K562 (cell line): ENCODE measurements at regions not wholly inside any gene's neighbourhood (a gene's known extent, or its start where the extent isn't known, plus 50 kb on each side); places are given as distances from the start of the nearest gene placed in this dataset.
A peak's percentile ranks its signal among the peaks of the same experiment; 100 is the strongest.

Experiments used
- ATAC-seq: fragments of 200-7000 bp; cut with Tn5 transposase; 3 replicates; pipeline ENCODE4 v1.9.1; 2020; ENCODE audit warnings: moderate library complexity
- BruUV-seq: library from RNA; stranded (reverse); fragments of 400-500 nt; replicated peaks from 2 replicates; lab custom pipeline; 2021; lab: Mats Ljungman, UMichigan
- CTCF ChIA-PET: fragments of 300-600 bp; formaldehyde crosslinking; extraction: SDS; loops from one replicate; lab custom pipeline; 2021; ENCODE audit warnings: low intra/inter-chr PET ratio; lab: Yijun Ruan, JAX
- POLR2A ChIA-PET: fragments of 300-600, 350-650 bp; sonication (Branson Sonifier 250); formaldehyde crosslinking; extraction: SDS; loops from one replicate; lab custom pipeline; 2021; ENCODE audit warnings: antibody characterized with exemption, inconsistent platforms; lab: Yijun Ruan, JAX
- DNase-seq, 4 experiments: peaks; one replicate each; pipeline versions ENCODE4 v3.0.0 to v3.0.0-alpha.2; 2011 to 2018; ENCODE audit warnings: low spot score in 3 of 4, mixed read lengths in 3 of 4; ENCODE audit errors: extremely low read depth in 1 of 4
- FAIRE-seq: peaks from 2 replicates; lab custom pipeline; 2011; peaks lifted over from hg19 to GRCh38; lab: Jason Lieb, UNC
- H2AFZ ChIP-seq: 2 replicates; pipeline ENCODE4 v1.6.0; 2011; ENCODE audit warnings: low read depth, low read length, control low read depth, inconsistent platforms
- H3K27ac ChIP-seq: fragments of 200-600 bp; 3 replicates; pipeline ENCODE4 v1.8.0; 2011; ENCODE audit warnings: low read depth, mild to moderate bottlenecking, control low read depth, inconsistent platforms, low read length, moderate library complexity, mixed read lengths; ENCODE audit errors: extremely low read depth
- H3K27me3 ChIP-seq, 2 experiments: fragments of 300-600 bp in 1 of 2; 2 replicates in 1 of 2; 3 replicates in 1 of 2; pipeline versions ENCODE4 v1.6.0 to v1.8.0; 2011; ENCODE audit warnings: inconsistent platforms in 2 of 2, low read length in 2 of 2, mild to moderate bottlenecking in 1 of 2, mixed read lengths in 1 of 2, moderate library complexity in 1 of 2; ENCODE audit not compliant: control insufficient read depth in 2 of 2, insufficient read depth in 2 of 2
- H3K36me3 ChIP-seq: fragments of 300-600 bp; 3 replicates; pipeline ENCODE4 v1.8.0; 2011; ENCODE audit warnings: mild to moderate bottlenecking, low read length, inconsistent platforms; ENCODE audit not compliant: control insufficient read depth, insufficient read depth
- H3K4me1 ChIP-seq, 2 experiments: fragments of 200-600 bp in 1 of 2; replicated peaks in 1 of 2; 2 replicates in 1 of 2; 3 replicates in 1 of 2; pipeline versions ENCODE4 v1.5.1 to v1.8.0; 2011; ENCODE audit warnings: inconsistent platforms in 2 of 2, low read length in 2 of 2, mild to moderate bottlenecking in 1 of 2, mixed read lengths in 1 of 2, moderate library complexity in 1 of 2; ENCODE audit not compliant: control insufficient read depth in 2 of 2, insufficient read depth in 2 of 2
- H3K4me2 ChIP-seq: 2 replicates; pipeline ENCODE4 v1.6.1; 2011; ENCODE audit warnings: low read length, control low read depth, inconsistent platforms, mixed read lengths; ENCODE audit not compliant: insufficient read depth
- H3K4me3 ChIP-seq: fragments of 200-600 bp; sonication (generic), shearing (Covaris generic); 2 replicates; pipeline ENCODE4 v1.5.1; 2016; ENCODE audit warnings: control low read depth, inconsistent platforms
- H3K79me2 ChIP-seq: fragments of 200-600 bp; 3 replicates; pipeline ENCODE4 v1.8.0; 2011; ENCODE audit warnings: low read length, inconsistent platforms; ENCODE audit not compliant: control insufficient read depth, insufficient read depth
- H3K9ac ChIP-seq, 2 experiments: 2 replicates each; pipeline versions ENCODE4 v1.6.0 to v1.6.1; 2011; ENCODE audit warnings: low read depth in 2 of 2, low read length in 2 of 2, control low read depth in 1 of 2, inconsistent platforms in 1 of 2, mild to moderate bottlenecking in 1 of 2, mixed read lengths in 1 of 2; ENCODE audit not compliant: insufficient read depth in 1 of 2
- H3K9me1 ChIP-seq: one replicate; pipeline ENCODE4 v1.6.0; 2011; ENCODE audit warnings: inconsistent platforms, mild to moderate bottlenecking, low read length, moderate library complexity; ENCODE audit not compliant: control insufficient read depth, insufficient read depth
- H3K9me3 ChIP-seq: replicated peaks from 2 replicates; pipeline ENCODE4 v1.5.1; 2011; ENCODE audit warnings: low read depth, low read length, inconsistent platforms; ENCODE audit not compliant: control insufficient read depth, insufficient read depth
- H4K20me1 ChIP-seq: replicated peaks from 2 replicates; pipeline ENCODE4 v1.6.1; 2011; ENCODE audit warnings: low read length, inconsistent platforms, mixed read lengths; ENCODE audit not compliant: control insufficient read depth, insufficient read depth
- CEBPB ChIP-seq: fragments of 450-650 bp; IDR thresholded peaks from 2 replicates; pipeline ENCODE4 v1.6.1; 2016; ENCODE audit warnings: missing genetic modification characterization, missing compliant biosample characterization
- CEBPG ChIP-seq, 3 experiments: fragments of 200-800 bp in 1 of 3; sonication (Bioruptor generic) in 1 of 3; sonication (generic) in 1 of 3; formaldehyde crosslinking in 1 of 3; IDR thresholded peaks in 2 of 3; conservative IDR thresholded peaks in 1 of 3; 2 replicates each; pipeline versions ENCODE4 v1.6.1 to v1.8.0; 2016 to 2022; ENCODE audit warnings: missing compliant biosample characterization in 2 of 3, missing genetic modification characterization in 2 of 3, mild to moderate bottlenecking in 1 of 3, missing genetic modification reagents in 1 of 3
- EP400 ChIP-seq: fragments of 450-650 bp; IDR thresholded peaks from 2 replicates; pipeline ENCODE4 v1.6.1; 2017; ENCODE audit warnings: antibody characterized with exemption, mild to moderate bottlenecking, moderate library complexity
- PCBP1 ChIP-seq: fragments of 200-400 bp; formaldehyde crosslinking; IDR thresholded peaks from 2 replicates; pipeline ENCODE4 v1.6.1; 2018; ENCODE audit warnings: mild to moderate bottlenecking, low read depth, low read length; ENCODE audit not compliant: poor library complexity, severe bottlenecking
- WGBS: fragments of 100-300 bp; shearing (Covaris generic); methylation state at CpG from one replicate; pipeline ENCODE4 v1.1.6; 2016; ENCODE audit warnings: low coverage, mixed read lengths; ENCODE audit not compliant: insufficient coverage; ENCODE audit errors: missing lambda C conversion rate; 5-methylcytosine and 5-hydroxymethylcytosine counted together
- in situ Hi-C: fragments of 300-500 bp; cut with MboI; formaldehyde crosslinking; loops from 4 replicates; pipeline ENCODE4 v1.15.0; 2018; ENCODE audit warnings: inconsistent platforms, mixed read lengths
- intact Hi-C: fragments of 100-400 bp; cut with micrococcal nuclease; formaldehyde crosslinking; loops from 2 replicates; pipeline ENCODE4 v1.14.2; 2022
- TF ChIP-seq, protein P1 (sequence below): fragments of 450-650 bp; IDR thresholded peaks from 2 replicates; pipeline ENCODE4 v1.6.1; 2018; ENCODE audit warnings: mild to moderate bottlenecking, low read depth; ENCODE audit not compliant: partially characterized antibody

DNA sequence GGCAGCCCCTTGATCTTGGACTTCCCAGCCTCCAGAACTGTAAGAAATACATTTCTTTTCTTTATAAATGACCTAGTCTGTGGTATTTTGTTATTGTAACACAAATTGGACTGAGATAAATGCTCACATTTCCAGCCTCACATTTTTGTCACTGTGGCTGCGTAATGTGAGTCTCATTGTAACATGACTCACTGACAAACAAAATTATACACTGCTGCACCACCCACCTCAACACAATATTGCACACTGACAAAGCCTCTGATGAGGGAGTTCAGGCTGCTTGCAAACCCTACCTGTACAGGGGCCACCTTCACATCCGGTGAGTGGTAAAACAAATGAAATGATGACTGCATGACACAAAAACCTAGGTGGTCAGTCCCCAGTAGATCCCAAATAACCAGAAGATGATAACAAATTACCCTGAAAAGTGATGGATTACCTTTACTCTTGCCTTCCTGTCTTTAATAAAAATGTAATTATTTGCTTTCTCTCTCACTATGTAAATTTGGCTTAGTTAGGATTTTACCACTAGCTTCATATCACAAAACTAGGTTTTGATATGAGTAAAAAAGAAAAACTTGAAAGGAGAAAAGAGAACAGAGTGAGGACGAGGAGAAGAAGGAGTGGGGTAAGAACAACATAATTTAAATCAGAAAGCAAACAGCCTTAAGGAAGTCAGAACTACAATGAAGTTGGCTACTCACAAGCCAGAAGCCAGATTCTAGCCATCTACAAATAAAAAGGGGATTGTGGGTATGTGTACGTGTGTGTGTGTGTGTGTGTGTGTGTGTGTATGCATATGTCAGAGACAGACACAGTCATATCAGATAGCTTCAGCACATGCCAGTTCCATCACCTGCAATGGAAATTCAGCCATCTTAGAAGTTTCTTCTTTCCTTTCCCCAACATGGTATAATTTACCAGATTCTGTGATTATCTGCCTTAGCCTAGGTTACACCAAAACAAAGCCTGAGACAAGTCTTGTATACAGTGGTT lies 53.4 kb upstream of the SESN3 start (continued):
- TF ChIP-seq EP400: no peak

DNA sequence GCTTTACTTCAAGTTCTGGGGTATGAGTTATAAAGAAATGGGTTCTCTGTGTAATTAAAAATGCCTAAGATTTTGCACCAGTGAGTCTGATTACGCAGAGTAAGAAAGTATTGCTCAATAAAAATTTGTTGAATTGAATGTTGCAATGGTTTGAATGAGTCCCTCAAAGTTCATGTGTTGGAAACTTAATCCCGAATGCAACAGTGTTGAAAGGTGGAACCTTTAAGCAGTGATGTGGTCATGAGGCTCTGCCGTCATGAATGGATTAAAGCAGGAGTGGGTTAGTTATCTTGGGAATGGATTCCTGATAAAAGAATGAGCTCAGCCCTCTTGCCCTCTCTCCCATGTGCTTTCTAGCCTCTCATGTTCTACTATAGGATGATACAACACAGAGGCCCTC lies 52.6 kb upstream of the SESN3 start:
- Histone ChIP-seq H3K79me2 (no peaks in the 10 kb centered on the region), H3K27ac (no peak overlapping the region), H3K9me1 (no peaks in the 10 kb centered on the region), H3K4me1 (no peaks in the 10 kb centered on the region), H3K9me3 (no peaks in the 10 kb centered on the region), H3K27me3 (0 out of 5 replicates have a peak, but pooled peaks cover 0 to 2% of the 10 kb centered on the region in 2 experiments), H3K9ac (no peak overlapping the region), H3K36me3 (no peaks in the 10 kb centered on the region), H3K4me2 (no peak overlapping the region), H2AFZ (no peak overlapping the region), H3K4me3 (no peak overlapping the region), H4K20me1 (no peaks in the 10 kb centered on the region)
- BruUV-seq: no TSS peak
- in situ Hi-C loops: no loop called here
- POLR2A ChIA-PET: no interaction called here
- TF ChIP-seq PCBP1 (no peak), CEBPG (CRISPR knock-in tag; IDR thresholded peaks at IDR 0.05) (no peak), CEBPG (tag; conservative IDR thresholded peaks at IDR 0.05 in 1 of 2, IDR thresholded peaks at IDR 0.05 in 1 of 2) (peak; percentile 78 to 84), CEBPB (tag) (peak; percentile 84)
- TF ChIP-seq, protein P1, sequence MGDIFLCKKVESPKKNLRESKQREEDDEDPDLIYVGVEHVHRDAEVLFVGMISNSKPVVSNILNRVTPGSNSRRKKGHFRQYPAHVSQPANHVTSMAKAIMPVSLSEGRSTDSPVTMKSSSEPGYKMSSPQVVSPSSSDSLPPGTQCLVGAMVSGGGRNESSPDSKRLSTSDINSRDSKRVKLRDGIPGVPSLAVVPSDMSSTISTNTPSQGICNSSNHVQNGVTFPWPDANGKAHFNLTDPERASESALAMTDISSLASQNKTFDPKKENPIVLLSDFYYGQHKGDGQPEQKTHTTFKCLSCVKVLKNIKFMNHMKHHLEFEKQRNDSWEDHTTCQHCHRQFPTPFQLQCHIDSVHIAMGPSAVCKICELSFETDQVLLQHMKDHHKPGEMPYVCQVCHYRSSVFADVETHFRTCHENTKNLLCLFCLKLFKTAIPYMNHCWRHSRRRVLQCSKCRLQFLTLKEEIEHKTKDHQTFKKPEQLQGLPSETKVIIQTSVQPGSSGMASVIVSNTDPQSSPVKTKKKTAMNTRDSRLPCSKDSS: no peak
- intact Hi-C loops: no loop called here
- FAIRE-seq: no peak
- ATAC-seq: no peak
- DNase-seq: no peak
- CTCF ChIA-PET: no interaction called here
- WGBS: 4% methylated on average over 3 of the region's 3 CpGs
